HG03280 (cell line): ENCODE measurements at regions not wholly inside any gene's neighbourhood (a gene's known extent, or its start where the extent isn't known, plus 50 kb on each side); places are given as distances from the start of the nearest gene placed in this dataset.
"Not testable (repeated sequence)": the region's sequence is repeated elsewhere in the genome, so short reads cannot be mapped to it uniquely, and the experiment has no call there.

Experiments used
- ATAC-seq: cut with Tn5 transposase; IDR thresholded peaks from one replicate; pipeline ENCODE4 v1.9.1; 2021; ENCODE audit warnings: mild to moderate bottlenecking, moderate library complexity; ENCODE audit not compliant: unreplicated experiment

DNA sequence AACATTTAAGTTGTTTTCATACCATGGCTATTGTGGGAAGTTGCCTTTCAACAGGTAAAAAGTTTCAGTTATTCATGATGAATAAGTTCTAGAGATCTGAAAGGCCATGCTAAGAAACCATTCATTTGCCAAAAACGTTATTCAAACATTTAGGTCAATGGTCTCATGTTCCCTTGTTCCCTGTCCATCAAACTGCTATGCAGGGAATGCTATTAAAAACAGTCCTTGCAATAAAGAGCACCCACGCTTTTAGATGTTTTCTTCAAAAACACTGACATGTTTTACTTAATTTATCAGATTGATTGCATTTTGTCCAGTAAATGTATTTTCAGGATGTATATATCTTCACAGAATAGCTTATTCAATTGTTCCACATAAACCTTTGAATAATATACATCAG, 573.2 kb upstream of the PCDH20 start:
- ATAC-seq, result no peak

DNA sequence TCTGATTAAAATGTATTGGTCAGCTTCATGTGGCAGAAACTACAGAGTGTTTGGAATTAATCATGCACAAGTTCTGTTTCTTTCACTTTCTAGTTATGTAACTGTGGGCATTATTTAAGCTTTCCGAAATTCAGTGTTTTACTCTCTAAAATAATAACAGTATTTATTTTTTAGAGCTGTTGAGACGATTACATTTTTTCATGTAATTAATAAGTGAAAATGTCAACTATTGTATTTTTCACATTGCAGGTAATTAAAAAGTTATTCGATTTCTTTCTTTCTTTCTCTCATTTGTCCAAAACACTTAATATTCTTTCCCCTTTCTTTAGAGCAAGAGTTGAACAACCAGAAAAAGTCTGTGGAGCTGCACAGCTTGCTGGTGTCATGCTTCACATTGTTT, 559.4 kb upstream of the PCDH20 start:
- ATAC-seq, result no peak

DNA sequence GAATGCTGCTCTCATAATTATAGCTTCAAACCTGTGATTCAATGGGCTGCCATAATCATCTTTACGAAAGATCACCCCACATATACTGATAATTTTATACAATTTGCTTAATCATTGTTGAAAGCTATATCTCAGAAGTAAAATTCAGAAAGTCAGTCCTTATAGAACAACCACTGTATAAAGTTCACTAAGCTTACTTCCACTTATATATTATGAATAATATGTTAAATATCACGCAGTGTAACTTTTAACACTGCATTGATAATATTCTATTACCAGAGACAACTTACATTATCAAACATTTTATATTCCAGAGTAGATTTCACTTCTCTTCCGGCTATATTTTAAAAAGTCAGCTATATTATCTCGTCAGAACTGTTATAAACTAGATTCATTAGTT, 550.1 kb upstream of the PCDH20 start:
- no peak for ATAC-seq

DNA sequence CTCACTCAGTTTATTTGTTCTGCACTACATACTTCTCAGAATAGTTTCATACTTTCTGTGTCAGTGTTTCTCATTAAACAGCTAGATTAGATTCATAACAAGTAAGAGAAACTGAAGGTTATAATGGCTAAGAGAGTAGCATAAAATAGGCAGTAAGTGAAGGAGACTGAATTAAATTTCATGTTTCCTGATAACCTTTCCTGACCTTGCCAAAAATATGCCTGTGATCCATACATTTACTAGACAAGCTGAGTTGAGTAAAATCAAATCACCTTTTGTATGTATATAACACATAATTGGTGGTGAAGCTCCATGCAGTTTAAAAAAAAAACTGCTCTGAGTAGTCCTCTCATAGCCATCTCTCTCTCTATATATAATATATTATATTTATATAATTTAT, 545.3 kb upstream of the PCDH20 start:
- ATAC-seq, result no peak

DNA sequence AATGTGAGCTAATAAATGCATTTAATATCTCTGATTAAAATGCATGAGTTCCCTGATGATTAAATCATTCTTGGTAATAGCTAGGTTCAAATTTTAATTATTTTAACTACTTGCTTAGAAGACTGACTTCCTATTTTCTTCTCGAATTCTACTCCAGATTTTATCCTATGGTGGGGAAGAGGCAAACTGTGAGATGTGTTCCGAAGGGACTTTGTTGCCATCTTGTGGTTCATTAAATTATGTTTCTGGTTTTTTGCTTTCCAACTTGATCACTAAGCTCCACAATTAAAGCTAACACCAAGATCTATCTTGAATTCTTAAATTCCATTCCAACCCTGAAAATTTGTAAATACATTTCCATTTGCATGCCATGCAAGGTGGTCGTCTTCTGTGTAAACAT, 538.4 kb upstream of the PCDH20 start:
- ATAC-seq, result no peak

DNA sequence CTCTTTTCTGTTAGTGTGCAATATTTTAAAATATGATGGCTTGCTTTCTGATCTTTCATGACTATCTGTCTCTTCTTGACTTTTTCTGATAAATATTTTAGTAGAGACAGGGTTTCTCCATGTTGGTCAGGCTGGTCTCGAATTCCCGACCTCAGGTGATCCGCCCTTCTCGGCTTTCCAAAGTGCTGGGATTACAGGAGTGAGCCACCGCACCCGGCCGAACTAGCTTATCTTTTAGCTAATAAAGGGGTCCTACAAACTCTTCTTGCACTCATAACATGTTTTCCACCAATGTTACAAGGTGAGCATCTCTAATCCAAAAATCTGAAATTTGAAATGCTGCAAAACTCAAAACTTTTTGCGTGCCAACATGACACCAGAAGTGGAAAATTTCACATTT, 535.2 kb upstream of the PCDH20 start:
- no peak for ATAC-seq

DNA sequence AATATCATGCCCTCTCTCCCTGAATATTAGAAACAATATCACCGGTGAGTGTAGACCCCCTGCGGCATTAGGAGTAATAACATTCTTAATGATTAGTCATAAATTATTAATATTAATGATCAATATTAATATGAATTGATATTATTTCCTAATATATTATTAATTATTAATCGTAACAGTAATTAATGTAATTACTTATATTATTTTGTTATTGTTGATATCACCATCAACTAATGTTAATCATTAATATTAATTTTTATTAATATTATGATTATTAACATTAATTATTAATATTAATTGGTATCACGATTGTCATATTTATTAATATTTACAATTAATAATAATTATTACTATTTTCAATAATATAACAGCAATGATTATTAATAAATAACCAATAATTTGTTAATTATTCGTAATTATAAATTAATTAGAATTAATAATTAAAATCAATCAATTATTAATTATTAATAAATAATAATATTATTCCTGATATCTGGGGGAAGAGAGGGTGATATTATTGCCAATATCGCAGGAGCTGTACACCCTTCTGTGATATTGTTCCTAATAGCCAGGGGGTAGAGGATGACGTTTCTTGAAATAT, 528.8 kb upstream of the PCDH20 start:
- no peak for ATAC-seq

DNA sequence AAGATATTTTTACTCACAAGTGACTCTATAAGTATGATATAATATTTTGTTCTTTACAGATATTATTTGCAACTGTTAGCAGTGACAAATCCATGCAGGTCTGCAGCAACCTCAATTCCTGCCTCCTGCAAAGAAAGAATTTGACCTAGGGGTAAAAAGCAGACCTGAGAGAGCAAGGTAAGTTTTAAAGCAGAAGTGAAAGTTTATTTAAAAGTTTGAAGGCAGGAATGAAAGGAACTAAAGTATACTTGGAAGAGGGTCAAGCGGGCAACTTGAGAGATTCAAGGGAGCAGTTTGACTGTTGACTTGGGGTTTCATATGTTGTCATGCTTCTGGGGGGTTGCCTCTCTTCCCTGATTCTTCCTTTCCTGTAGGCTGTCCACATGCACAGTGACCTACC, 520.1 kb upstream of the PCDH20 start:
- ATAC-seq, result no peak

DNA sequence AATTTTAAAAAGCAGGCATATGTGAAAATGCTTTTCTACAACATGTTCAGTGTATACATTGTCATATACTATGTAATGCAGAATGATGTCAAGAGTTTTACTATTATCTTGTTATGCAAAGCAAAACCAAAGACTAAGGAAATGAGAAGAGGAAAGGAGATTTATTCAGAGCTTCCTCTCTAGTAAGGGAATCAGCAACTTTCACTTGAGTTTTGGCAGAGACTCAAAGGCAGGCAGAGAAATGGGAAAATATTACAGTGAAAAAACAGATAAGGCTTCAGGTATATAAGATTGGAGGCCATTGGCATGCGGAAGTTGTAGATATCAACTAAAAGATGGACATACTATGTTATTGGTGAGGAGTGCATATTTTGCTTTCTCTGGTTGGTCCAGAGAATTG, 512.0 kb upstream of the PCDH20 start:
- no peak for ATAC-seq

DNA sequence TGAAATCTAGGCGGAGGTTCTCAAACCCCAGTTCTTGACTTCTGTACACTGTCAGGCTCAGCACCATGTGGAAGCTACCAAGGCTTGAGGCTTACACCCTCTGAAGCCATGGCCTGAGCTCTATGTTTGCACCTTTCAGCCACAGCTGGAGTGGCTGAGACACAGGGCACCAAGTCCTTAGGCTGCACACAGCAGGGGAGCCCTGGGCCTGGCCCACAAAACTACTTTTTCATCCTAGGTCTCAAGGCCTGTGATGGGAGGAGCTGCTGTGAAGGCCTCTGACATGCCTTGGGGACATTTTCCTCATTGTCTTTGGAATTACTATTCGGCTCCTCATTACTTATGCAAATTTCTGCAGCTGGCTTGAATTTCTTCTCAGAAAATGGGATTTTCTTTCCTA, 503.2 kb upstream of the PCDH20 start:
- no peak for ATAC-seq

DNA sequence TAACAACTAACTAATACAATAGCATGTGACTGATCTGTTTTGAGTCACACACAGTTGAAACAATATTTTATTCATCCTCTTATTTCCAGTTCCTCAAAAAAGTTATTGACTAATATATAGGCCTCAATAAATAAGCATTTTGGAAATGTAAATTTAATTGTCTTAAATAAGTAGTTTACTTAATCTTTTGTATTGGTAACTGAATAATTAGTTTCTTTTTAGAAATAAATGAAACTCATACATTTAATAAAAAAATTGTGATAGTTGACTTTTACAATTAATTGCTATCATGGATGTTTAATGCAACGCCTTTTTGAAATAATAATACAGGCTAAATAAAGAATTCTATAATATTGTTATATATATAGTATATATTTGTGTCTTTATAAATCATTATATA, 500.8 kb upstream of the PCDH20 start:
- ATAC-seq, result no peak

DNA sequence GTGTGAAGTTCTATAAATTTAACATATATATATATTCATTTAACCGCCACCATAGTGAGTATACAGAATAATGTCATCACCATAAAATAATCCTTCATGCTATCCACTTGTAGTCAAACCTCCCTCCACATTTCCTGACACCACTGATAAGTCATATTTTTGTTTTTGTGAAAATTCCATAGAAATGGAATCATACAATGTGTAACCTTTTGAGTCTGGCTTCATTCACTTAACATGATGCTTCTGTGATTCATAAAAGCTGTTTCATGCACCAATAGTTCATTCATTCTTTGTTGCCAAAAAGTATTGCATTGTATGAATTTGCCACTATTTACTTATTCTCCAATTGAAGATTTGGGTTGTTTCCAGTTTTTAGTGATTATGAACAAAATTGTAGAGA, 497.5 kb upstream of the PCDH20 start:
- no peak for ATAC-seq

DNA sequence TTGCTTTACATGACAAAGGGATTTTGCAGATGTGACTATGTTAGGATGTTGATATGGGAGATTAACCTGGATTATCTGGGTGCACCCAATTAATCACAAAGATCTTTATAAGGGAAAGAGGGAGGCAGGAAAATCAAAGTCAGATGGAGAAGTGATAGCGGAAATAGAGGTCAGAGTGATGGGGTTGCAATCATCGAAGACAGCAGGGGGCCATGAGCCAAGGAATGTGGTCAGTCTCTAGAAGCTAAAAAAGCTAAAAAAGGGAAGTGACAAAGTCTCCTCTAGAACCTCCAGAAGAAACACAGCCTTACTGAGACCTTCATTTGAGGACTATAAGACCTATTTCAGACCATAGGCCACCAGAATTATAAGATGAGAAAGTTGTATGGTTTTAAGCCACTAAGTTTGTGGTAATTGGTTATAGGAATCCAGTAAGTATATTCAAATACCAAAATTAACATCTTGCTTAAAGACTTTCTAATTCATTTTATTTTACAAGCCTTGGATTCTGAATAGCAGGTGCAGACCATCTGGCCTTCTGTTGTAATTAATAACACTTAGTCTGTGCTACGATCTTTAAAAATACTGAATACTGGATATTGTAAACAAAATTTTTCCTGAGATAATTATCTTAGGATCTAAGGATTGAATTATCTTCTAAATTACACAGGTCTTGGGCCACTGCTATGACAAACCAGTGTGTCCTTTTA, 493.4 kb upstream of the PCDH20 start:
- no peak for ATAC-seq

DNA sequence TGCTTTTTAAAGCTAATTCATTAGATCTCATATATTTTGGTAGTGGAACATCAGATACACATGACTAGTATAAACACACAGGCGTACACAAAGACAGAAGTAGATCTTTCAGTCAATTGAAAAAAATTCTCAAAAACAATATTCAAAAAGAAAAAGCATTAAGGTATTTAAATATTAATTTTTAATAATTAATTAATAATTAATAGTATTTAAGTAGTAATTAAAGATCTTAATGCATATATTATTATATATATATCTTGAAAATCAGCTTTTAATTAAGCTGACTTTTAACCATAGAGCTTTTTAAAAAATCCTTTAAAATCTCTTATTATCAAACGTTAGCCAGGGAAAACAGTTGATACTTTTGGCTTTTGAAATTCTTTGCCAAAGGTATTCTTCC, 489.4 kb upstream of the PCDH20 start:
- no peak for ATAC-seq

DNA sequence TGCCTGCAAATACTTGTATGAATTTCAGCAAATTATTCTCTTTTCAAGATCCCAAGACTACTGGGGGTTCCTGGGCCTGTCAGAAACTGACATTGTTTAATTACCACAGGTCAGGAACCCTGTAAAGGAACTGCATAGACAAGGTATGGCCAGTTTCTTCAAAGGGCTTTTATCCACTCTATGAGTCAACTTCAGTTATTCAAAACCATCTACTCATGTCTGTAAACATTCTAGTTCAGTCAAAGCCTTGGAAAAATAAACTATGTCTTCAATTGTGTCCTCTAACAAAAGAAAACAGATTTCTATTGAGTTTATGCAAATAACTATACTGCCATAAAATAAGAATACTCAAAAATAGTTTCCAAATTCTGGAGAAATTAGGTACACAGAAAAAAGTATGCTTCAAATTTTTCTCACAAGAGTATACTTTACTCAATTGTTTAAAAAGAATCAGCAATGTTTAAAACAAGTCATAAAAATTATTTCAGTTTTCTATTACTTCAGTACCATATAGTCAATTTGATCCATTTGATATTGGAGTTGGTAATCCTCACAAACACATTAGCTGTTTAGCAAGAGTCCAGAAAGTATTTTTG, 486.4 kb upstream of the PCDH20 start:
- ATAC-seq, result no peak

DNA sequence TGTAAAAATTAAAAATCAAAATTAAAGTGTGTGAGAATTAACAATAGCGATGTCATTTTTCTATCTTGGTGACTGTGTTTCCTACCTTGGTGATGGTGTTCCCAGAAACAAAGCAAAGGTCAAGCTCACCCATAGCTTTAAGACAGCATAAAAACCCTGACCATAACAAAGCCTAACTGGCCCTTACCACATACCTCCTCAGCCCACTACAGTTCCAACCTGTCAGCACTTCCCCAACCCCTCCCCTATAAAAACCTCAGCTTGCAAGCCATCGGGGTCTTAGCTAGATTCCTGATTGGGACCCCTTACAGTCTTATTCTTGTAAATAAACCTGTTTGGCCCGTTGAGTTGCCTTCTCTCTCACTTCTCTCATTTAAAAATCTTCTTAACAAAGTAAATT, 484.4 kb upstream of the PCDH20 start:
- ATAC-seq, result no peak

DNA sequence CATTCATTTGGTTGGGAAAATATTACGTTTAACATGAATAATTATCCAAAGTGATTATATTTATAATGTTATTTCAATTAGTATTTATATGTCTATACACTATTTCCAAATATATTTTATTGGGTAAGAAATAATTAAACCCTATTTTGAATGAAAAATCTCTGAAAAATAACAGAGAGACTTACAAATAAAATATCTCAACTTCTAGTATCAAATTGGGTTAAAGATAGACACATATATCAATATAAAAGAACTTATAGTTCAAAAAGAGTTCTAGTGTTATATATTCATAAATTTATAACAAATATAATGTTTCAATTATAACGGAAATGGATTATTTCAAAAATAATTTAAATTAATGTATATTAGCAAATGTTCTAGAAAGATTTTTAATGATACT, 482.6 kb upstream of the PCDH20 start:
- ATAC-seq, result no peak

DNA sequence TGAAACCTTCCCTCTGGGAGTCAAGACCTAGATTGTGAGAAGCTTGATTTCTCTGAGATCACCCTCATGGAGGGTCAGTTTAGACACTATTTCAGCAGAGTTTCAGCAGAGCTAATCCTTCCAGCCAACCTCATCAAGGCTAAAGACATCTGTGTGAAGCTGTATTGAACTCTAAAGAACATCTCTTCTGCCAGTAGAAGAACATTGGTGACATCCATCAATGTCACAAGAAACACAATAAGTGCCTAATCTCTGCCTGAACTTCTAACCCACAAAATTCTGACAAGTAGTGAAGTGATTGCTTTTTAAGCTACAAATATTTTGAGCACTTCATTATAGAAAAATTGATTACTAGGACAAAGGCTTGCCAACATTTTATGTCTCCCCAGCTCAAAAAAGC, 475.8 kb upstream of the PCDH20 start:
- no peak for ATAC-seq

DNA sequence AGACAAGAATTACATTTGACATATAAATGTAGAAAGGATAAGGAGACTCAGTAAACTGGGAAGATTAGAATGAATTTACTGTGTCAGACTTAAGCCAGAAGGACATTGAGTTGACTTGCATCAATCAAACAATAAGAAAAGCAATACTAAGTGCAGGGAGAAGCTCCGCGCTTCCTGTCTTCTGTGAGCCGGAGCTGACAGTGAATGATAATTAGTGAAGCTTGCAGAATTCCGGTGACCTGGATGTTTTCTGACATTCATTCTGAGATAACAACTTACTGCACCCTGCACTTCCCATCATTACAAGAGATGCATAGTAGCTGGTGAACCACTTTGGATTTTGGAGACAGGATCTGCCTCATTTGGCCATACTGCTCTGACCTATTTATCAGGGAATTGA, 469.2 kb upstream of the PCDH20 start:
- no peak for ATAC-seq

DNA sequence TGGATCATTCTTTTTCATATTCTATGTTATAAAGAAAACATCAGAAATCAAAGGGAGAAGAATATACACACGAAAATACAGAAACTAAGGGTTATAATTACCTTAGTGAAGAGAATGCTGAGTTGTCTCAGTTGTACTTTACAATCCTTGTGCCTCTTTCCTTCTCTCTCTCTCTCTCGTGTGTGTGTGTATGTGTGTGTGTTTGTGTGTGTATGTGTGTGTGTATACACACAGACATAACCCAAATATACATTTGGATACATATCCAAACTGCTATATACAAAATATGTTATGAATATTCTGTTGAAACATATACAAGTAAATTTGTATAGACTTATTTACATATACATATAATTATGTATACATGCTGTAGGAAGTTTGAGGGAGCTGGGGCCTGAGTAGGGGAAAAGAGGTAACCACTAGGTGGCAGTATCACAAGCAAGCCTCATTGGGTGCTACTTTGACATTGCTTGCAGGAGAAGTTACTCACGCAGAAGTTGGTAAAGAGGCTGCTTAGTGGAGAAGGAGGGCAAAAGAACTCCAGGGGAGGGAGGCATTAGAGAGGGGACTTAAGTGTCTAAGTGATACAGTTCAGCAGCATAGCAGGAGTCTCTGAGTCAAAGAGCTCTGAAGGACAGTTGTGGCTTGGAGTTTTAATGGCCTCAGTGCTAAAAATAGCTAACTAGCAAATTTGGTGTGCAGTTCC, 465.1 kb upstream of the PCDH20 start:
- peak; percentile 74 for ATAC-seq

DNA sequence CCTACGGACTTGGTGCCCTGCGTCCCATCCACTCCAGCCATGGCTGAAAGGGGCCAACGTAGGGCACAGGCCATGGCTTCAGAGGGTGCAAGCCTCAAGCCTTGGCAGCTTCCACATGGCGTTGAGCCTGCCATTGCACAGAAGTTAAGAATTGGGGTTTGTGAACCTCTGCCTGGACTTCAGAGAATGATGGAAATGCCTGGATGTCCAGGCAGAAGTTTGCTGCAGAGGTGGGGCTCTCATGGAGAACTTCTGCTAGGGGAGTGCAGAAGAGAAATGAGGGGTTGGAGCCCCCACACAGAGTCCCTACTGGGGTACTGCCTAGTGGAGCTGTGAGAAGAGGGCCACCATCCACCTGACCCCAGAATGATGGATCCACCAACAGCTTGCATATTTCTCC, 462.9 kb upstream of the PCDH20 start:
- not testable (repeated sequence) for ATAC-seq

DNA sequence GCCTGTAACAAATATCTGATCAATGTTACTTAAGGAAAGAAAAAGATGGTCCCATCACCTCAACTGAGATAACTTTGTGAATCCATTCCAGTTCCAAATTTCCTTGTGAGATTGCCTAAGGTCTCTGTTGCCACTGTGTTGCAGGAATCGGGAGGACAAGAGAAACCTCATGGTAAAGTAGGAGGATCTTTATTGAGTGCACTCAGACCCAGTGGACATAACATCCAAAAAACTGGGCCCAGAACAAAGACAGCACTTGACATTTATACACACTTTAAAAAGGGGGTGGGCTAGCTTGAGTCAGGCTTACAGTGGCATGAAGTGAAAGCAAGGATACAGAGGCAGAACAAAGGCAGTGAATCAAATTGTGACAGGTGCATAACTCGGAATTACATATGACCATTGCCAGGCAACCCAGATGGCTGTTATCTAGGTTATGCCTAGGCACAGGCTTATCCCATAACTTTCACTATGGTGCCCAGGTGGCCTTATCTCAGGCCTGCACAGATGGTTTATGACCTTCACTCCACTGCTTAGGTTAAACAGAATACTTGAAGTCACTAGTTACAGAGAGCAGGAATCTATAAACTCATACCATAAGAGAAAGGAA, 459.4 kb upstream of the PCDH20 start:
- no peak for ATAC-seq
